HepG2 (cell line): ENCODE measurements at regions not wholly inside any gene's neighbourhood (a gene's known extent, or its start where the extent isn't known, plus 50 kb on each side); places are given as distances from the start of the nearest gene placed in this dataset.

ENCODE experiments used
- ATAC-seq: fragments of 200-7000 bp; cut with Tn5 transposase; 3 replicates; pipeline ENCODE4 v1.9.1; 2020; ENCODE audit warnings: mild to moderate bottlenecking, moderate library complexity
- BruUV-seq: library from RNA; stranded (reverse); fragments of 400-500 nt; replicated peaks from 2 replicates; lab custom pipeline; 2021; lab: Mats Ljungman, UMichigan
- CTCF ChIA-PET: fragments of 300-600 bp; formaldehyde crosslinking; extraction: SDS; loops from one replicate; lab custom pipeline; 2021; ENCODE audit warnings: low total read pairs, inconsistent platforms, low intra/inter-chr PET ratio; lab: Yijun Ruan, JAX
- POLR2A ChIA-PET: fragments of 350-600 bp; sonication (Branson Sonifier 250); formaldehyde crosslinking; loops from one replicate; lab custom pipeline; 2020; ENCODE audit warnings: antibody characterized with exemption, inconsistent platforms; lab: Yijun Ruan, JAX
- DNase-seq: peaks from one replicate; pipeline ENCODE4 v3.0.0-alpha.2; 2015; ENCODE audit warnings: low spot score
- FAIRE-seq: peaks from 3 replicates; lab custom pipeline; 2011; peaks lifted over from hg19 to GRCh38; lab: Jason Lieb, UNC
- H2AFZ ChIP-seq: one replicate; pipeline ENCODE4 v1.6.1; 2011; ENCODE audit warnings: low read length, inconsistent platforms
- H3K27ac ChIP-seq: fragments of 300-600 bp; 3 replicates; pipeline ENCODE4 v1.8.0; 2011; ENCODE audit warnings: mixed run types, mild to moderate bottlenecking, mixed read lengths, low read length, inconsistent platforms; ENCODE audit not compliant: insufficient read depth; ENCODE audit errors: extremely low read length
- H3K27me3 ChIP-seq, 2 experiments: fragments of 200-600 bp in 1 of 2; 2 replicates in 1 of 2; 3 replicates in 1 of 2; pipeline versions ENCODE4 v1.6.0 to v1.8.0; 2011; ENCODE audit warnings: low read length in 2 of 2, mild to moderate bottlenecking in 2 of 2, moderate library complexity in 2 of 2, inconsistent platforms in 1 of 2; ENCODE audit not compliant: insufficient read depth in 2 of 2, control insufficient read depth in 1 of 2
- H3K36me3 ChIP-seq, 2 experiments: fragments of 200-600 bp in 1 of 2; replicated peaks in 1 of 2; 2 replicates in 1 of 2; 3 replicates in 1 of 2; pipeline versions ENCODE4 v1.5.1 to v1.8.0; 2011; ENCODE audit warnings: low read length in 2 of 2, inconsistent platforms in 1 of 2; ENCODE audit not compliant: insufficient read depth in 2 of 2, control insufficient read depth in 1 of 2
- H3K4me1 ChIP-seq: 2 replicates; pipeline ENCODE4 v1.5.1; 2012; ENCODE audit warnings: low read length, inconsistent platforms; ENCODE audit not compliant: insufficient read depth
- H3K4me2 ChIP-seq: 2 replicates; pipeline ENCODE4 v1.6.0; 2011; ENCODE audit warnings: low read depth, low read length, inconsistent platforms
- H3K4me3 ChIP-seq, 3 experiments: fragments of 200-600 bp in 1 of 3; sonication (generic), shearing (Covaris generic) in 1 of 3; replicated peaks in 1 of 3; 2 replicates each; pipeline ENCODE4 v1.5.1; 2011 to 2016; ENCODE audit warnings: low read length in 3 of 3, inconsistent platforms in 2 of 3, low read depth in 2 of 3, mild to moderate bottlenecking in 2 of 3, control low read depth in 1 of 3, mixed read lengths in 1 of 3; ENCODE audit not compliant: insufficient read depth in 1 of 3
- H3K79me2 ChIP-seq: one replicate; pipeline ENCODE4 v1.6.1; 2011; ENCODE audit warnings: low read length, inconsistent platforms; ENCODE audit not compliant: insufficient read depth
- H3K9ac ChIP-seq: 2 replicates; pipeline ENCODE4 v1.6.0; 2011; ENCODE audit warnings: mild to moderate bottlenecking, low read depth, low read length, inconsistent platforms; ENCODE audit not compliant: insufficient read depth
- H3K9me3 ChIP-seq: 2 replicates; pipeline ENCODE4 v1.5.1; 2012; ENCODE audit warnings: mild to moderate bottlenecking, low read length
- H4K20me1 ChIP-seq: 2 replicates; pipeline ENCODE4 v1.6.0; 2011; ENCODE audit warnings: inconsistent platforms, mild to moderate bottlenecking, low read length, moderate library complexity; ENCODE audit not compliant: insufficient read depth
- HNRNPL ChIP-seq: fragments of 200-400 bp; formaldehyde crosslinking; IDR thresholded peaks from 2 replicates; pipeline ENCODE4 v1.6.1; 2017; ENCODE audit warnings: mild to moderate bottlenecking, low read depth, low read length
- MAFF ChIP-seq: IDR thresholded peaks from 2 replicates; pipeline ENCODE4 v1.6.1; 2011; ENCODE audit warnings: low read depth, low read length, improper control_type of control experiment
- MAFK ChIP-seq, 2 experiments: IDR thresholded peaks in 1 of 2; conservative IDR thresholded peaks in 1 of 2; 2 replicates each; pipeline ENCODE4 v1.6.1; 2011; ENCODE audit warnings: improper control_type of control experiment in 2 of 2, low read length in 2 of 2
- SATB2 ChIP-seq: sonication (generic); formaldehyde crosslinking; IDR thresholded peaks from 2 replicates; pipeline ENCODE4 v1.5.0; 2020; ENCODE audit warnings: missing genetic modification reagents
- ZNF260 ChIP-seq: sonication (generic); formaldehyde crosslinking; IDR thresholded peaks from 2 replicates; pipeline ENCODE4 v1.4.0; 2020; ENCODE audit warnings: missing genetic modification reagents, low read depth, mild to moderate bottlenecking, borderline replicate concordance
- ZNF354B ChIP-seq: sonication (generic); formaldehyde crosslinking; IDR thresholded peaks from 2 replicates; pipeline ENCODE4 v1.8.0; 2022; ENCODE audit warnings: mild to moderate bottlenecking, missing genetic modification reagents
- ZNF768 ChIP-seq: sonication (generic); formaldehyde crosslinking; IDR thresholded peaks from 2 replicates; pipeline ENCODE4 v1.4.0; 2020; ENCODE audit warnings: missing genetic modification reagents
- WGBS: methylation state at CpG from one replicate; pipeline ENCODE4 v1.1.6; 2017; ENCODE audit warnings: low lambda C conversion rate; 5-methylcytosine and 5-hydroxymethylcytosine counted together
- in situ Hi-C: cut with HindIII; loops from 2 replicates; pipeline ENCODE4 v1.10.0; 2017; ENCODE audit warnings: low pct_unique_long_range_greater_than_20kb; ENCODE audit not compliant: extremely low pct_ligation_motif_present
- intact Hi-C: fragments of 100-400 bp; cut with micrococcal nuclease; formaldehyde crosslinking; loops from one replicate; pipeline ENCODE4 v1.10.0; 2022; ENCODE audit not compliant: unreplicated experiment
- TF ChIP-seq, protein P1 (sequence below): sonication (generic); formaldehyde crosslinking; IDR thresholded peaks from 2 replicates; pipeline ENCODE4 v1.4.0; 2020; ENCODE audit warnings: missing genetic modification reagents

DNA sequence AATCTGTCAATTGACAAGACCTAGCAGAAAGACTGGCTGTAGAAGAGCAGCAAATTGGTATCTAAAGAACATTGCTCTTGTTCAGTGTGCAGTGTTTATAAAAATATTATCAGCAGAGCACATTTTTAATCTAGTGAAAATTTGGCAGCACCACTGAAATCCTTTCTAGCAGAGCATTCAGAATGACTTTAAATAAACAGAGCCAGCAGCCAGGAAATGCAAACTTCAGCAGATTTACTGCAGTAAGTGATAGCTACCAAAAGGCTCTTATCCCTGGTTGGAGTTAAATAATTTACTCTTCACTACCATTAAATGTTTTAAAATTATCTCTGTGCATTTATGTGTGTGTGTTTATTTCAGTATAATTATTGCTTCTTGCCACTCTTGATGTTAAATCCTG, 590.9 kb upstream of the CITED2 start:
- POLR2A ChIA-PET = no interaction called here
- ATAC-seq = no peak
- in situ Hi-C loops = no loop called here

DNA sequence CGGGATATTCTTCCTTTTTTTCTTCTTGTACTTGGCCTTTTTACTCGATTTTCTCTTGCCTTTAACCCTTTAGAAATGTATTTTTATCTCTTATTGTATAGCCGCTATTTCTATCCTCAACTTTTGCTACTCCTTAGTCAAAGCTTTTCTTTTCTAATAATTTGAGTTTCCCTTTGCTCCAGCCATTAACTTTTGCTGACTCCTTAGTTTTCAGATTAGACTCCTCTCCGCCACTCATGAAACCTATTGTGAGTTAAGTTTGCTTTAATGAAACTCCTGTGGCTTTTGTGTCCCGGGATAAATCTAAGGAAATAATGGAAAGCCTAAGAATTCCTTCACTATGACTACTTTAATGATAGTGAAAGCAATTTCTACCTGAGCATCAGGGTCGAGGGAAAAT, 590.3 kb upstream of the CITED2 start:
- H3K79me2 ChIP-seq = no peaks in the 10 kb centered on the region
- TF ChIP-seq, protein P1, sequence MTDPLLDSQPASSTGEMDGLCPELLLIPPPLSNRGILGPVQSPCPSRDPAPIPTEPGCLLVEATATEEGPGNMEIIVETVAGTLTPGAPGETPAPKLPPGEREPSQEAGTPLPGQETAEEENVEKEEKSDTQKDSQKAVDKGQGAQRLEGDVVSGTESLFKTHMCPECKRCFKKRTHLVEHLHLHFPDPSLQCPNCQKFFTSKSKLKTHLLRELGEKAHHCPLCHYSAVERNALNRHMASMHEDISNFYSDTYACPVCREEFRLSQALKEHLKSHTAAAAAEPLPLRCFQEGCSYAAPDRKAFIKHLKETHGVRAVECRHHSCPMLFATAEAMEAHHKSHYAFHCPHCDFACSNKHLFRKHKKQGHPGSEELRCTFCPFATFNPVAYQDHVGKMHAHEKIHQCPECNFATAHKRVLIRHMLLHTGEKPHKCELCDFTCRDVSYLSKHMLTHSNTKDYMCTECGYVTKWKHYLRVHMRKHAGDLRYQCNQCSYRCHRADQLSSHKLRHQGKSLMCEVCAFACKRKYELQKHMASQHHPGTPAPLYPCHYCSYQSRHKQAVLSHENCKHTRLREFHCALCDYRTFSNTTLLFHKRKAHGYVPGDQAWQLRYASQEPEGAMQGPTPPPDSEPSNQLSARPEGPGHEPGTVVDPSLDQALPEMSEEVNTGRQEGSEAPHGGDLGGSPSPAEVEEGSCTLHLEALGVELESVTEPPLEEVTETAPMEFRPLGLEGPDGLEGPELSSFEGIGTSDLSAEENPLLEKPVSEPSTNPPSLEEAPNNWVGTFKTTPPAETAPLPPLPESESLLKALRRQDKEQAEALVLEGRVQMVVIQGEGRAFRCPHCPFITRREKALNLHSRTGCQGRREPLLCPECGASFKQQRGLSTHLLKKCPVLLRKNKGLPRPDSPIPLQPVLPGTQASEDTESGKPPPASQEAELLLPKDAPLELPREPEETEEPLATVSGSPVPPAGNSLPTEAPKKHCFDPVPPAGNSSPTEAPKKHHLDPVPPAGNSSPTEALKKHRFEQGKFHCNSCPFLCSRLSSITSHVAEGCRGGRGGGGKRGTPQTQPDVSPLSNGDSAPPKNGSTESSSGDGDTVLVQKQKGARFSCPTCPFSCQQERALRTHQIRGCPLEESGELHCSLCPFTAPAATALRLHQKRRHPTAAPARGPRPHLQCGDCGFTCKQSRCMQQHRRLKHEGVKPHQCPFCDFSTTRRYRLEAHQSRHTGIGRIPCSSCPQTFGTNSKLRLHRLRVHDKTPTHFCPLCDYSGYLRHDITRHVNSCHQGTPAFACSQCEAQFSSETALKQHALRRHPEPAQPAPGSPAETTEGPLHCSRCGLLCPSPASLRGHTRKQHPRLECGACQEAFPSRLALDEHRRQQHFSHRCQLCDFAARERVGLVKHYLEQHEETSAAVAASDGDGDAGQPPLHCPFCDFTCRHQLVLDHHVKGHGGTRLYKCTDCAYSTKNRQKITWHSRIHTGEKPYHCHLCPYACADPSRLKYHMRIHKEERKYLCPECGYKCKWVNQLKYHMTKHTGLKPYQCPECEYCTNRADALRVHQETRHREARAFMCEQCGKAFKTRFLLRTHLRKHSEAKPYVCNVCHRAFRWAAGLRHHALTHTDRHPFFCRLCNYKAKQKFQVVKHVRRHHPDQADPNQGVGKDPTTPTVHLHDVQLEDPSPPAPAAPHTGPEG = no peak
- TF ChIP-seq ZNF768 (no peak), ZNF354B (CRISPR knock-in tag) (no peak), ZNF260 (CRISPR knock-in tag) (no peak), MAFF (peak; percentile 34; the same call in 1 of the 2 replicates), HNRNPL (no peak), MAFK (conservative IDR thresholded peaks at IDR 0.05 in 1 of 2, IDR thresholded peaks at IDR 0.05 in 1 of 2; ENCODE audit: low read length in 2 of 2) (peak; percentile 61 to 82)
- TF ChIP-seq, all 625 proteins: peak for 2
- intact Hi-C loops = no loop called here
- no peak for ATAC-seq
- Histone ChIP-seq H3K4me2 (no peak overlapping the region), H3K36me3 (no peaks in the 10 kb centered on the region), H3K9me3 (no peaks in the 10 kb centered on the region), H4K20me1 (no peaks in the 10 kb centered on the region), H3K4me3 (no peak overlapping the region), H3K27me3 (no peaks in the 10 kb centered on the region), H3K9ac (no peak overlapping the region), H3K27ac (no peak overlapping the region), H2AFZ (no peak overlapping the region), H3K4me1 (no peaks in the 10 kb centered on the region)
- CTCF ChIA-PET = no interaction called here
- 29% methylated on average over 6 of the region's 6 CpGs for WGBS
- in situ Hi-C loops = no loop called here
- FAIRE-seq = no peak
- no TSS peak for BruUV-seq
- DNase-seq = no peak
- POLR2A ChIA-PET = no interaction called here

More for the DNA sequence above, 590.9 kb upstream of the CITED2 start:
- Histone ChIP-seq H3K27ac (no peak overlapping the region), H3K4me1 (no peaks in the 10 kb centered on the region), H3K9me3 (no peaks in the 10 kb centered on the region), H2AFZ (no peak overlapping the region), H3K36me3 (no peaks in the 10 kb centered on the region), H3K4me2 (no peak overlapping the region), H4K20me1 (no peaks in the 10 kb centered on the region), H3K79me2 (no peaks in the 10 kb centered on the region), H3K9ac (no peak overlapping the region), H3K27me3 (no peaks in the 10 kb centered on the region), H3K4me3 (no peak overlapping the region)
- FAIRE-seq = no peak
- CTCF ChIA-PET = no interaction called here
- BruUV-seq = no TSS peak
- intact Hi-C loops = no loop called here
- TF ChIP-seq MAFF (peak; percentile 67), MAFK (conservative IDR thresholded peaks at IDR 0.05 in 1 of 2, IDR thresholded peaks at IDR 0.05 in 1 of 2; ENCODE audit: low read length in 2 of 2) (peak; percentile 75 to 81), SATB2 (CRISPR knock-in tag) (no peak)
- DNase-seq = no peak
